ENCODE measurements at regions not wholly inside any gene's neighbourhood (a gene's known extent, or its start where the extent isn't known, plus 50 kb on each side); places are given as distances from the start of the nearest gene placed in this dataset.

DNA sequence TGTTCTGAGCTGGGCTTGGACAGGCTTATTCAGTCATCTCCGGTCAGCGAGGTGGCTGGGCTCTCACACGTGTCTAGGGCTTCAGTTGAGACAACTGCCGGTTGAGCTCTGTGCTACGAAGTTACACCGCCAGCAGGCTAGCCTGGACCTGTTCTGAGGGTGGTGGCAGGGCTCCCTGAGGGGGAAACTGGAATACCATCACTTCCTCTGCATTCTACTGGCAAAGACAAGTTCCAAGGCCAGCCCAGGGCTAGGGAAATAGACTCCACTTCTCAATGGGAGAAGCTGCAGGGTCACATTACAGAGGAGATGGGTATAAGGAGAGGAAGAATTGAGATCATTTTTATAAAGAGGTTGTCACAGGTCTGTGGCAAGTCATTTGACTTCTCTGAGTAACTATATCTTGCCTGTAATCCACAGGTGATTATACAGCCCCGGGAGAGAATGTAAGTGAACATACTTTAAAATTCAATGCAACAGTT, 106.8 kb upstream of the IL12A start:
- H3K4me3 ChIP-seq (ENCODE audit: low read depth in 2 of 2, low read length in 1 of 2), result no peak overlapping the region
- 84% methylated on average over 7 of the region's 7 CpGs for WGBS (ENCODE audit: low lambda C conversion rate)
- ChIA-PET POLR2A (interaction anchor here (0.8 to 3.2 kb wide), 6 partner anchors 18 to 53 kb away, joined by 3 to 23 read pairs (median 9); no protein-coding TSS in a partner anchor), CTCF (interaction anchor here (0.9 to 12.9 kb wide), 7 partner anchors 10 to 124 kb away, joined by 3 to 270 read pairs (median 35); no protein-coding TSS in a partner anchor)
- H3F3A ChIP-seq (replicated peaks; ENCODE audit: insufficient read depth), result peaks cover 29% of the 10 kb centered on the region
- peak overlapping the region; percentile 42; the same call in 1 of the 2 replicates for H3K4me2 ChIP-seq
- H3K9me2 ChIP-seq, result no peaks in the 10 kb centered on the region
- DNase-seq, result no peak
- peaks cover 59% of the 10 kb centered on the region for H3K79me2 ChIP-seq (ENCODE audit: insufficient read depth)
- H3K9me3 ChIP-seq, result no peaks in the 10 kb centered on the region
- peaks cover 33 to 66% of the 10 kb centered on the region in 2 experiments for H3K4me1 ChIP-seq (ENCODE audit: control insufficient read depth in 1 of 2, insufficient read depth in 2 of 2, low read depth in 1 of 2, low read length in 1 of 2)
- 0 out of 2 replicates have a peak overlapping the region, but pooled peaks have one; percentile 50 for H3K9ac ChIP-seq
- no peaks in the 10 kb centered on the region for H4K20me1 ChIP-seq (ENCODE audit: insufficient read depth)
- TF ChIP-seq, protein P1, sequence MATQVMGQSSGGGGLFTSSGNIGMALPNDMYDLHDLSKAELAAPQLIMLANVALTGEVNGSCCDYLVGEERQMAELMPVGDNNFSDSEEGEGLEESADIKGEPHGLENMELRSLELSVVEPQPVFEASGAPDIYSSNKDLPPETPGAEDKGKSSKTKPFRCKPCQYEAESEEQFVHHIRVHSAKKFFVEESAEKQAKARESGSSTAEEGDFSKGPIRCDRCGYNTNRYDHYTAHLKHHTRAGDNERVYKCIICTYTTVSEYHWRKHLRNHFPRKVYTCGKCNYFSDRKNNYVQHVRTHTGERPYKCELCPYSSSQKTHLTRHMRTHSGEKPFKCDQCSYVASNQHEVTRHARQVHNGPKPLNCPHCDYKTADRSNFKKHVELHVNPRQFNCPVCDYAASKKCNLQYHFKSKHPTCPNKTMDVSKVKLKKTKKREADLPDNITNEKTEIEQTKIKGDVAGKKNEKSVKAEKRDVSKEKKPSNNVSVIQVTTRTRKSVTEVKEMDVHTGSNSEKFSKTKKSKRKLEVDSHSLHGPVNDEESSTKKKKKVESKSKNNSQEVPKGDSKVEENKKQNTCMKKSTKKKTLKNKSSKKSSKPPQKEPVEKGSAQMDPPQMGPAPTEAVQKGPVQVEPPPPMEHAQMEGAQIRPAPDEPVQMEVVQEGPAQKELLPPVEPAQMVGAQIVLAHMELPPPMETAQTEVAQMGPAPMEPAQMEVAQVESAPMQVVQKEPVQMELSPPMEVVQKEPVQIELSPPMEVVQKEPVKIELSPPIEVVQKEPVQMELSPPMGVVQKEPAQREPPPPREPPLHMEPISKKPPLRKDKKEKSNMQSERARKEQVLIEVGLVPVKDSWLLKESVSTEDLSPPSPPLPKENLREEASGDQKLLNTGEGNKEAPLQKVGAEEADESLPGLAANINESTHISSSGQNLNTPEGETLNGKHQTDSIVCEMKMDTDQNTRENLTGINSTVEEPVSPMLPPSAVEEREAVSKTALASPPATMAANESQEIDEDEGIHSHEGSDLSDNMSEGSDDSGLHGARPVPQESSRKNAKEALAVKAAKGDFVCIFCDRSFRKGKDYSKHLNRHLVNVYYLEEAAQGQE (IDR thresholded peaks at IDR 0.05; ENCODE audit: low read depth, low read length), result no peak
- TF ChIP-seq EZH2phosphoT487 (IDR thresholded peaks at IDR 0.05; ENCODE audit: borderline replicate concordance, low read depth), result no peak
- TF ChIP-seq RCOR1 (IDR thresholded peaks at IDR 0.05; ENCODE audit: low read length), result 0 out of 2 replicates have a peak, but pooled peaks have one; percentile 9
- TF ChIP-seq JUND (IDR thresholded peaks at IDR 0.05), result no peak
- TF ChIP-seq NFIC (IDR thresholded peaks at IDR 0.05; ENCODE audit: borderline replicate concordance), result no peak
- TF ChIP-seq YY1 (IDR thresholded peaks at IDR 0.05; ENCODE audit: low read depth), result no peak
- TF ChIP-seq GATA2 (CRISPR knock-in tag; IDR thresholded peaks at IDR 0.05), result no peak
- no peak for TF ChIP-seq RXRA (IDR thresholded peaks at IDR 0.05; ENCODE audit: borderline replicate concordance, low read depth)
- peak; percentile 13; the same call in 1 of the 2 replicates for TF ChIP-seq TCF12 (IDR thresholded peaks at IDR 0.05)
- TF ChIP-seq RAD21 (IDR thresholded peaks at IDR 0.05; ENCODE audit: low read length), result no peak
- TF ChIP-seq, protein P2, sequence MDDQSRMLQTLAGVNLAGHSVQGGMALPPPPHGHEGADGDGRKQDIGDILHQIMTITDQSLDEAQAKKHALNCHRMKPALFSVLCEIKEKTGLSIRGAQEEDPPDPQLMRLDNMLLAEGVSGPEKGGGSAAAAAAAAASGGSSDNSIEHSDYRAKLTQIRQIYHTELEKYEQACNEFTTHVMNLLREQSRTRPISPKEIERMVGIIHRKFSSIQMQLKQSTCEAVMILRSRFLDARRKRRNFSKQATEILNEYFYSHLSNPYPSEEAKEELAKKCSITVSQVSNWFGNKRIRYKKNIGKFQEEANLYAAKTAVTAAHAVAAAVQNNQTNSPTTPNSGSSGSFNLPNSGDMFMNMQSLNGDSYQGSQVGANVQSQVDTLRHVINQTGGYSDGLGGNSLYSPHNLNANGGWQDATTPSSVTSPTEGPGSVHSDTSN (IDR thresholded peaks at IDR 0.05), result no peak
- H3K36me3 ChIP-seq (replicated peaks in 1 of 2; ENCODE audit: control insufficient read depth in 1 of 2, insufficient read depth in 2 of 2, low read length in 1 of 2), result peaks cover 0 to 10% of the 10 kb centered on the region in 2 experiments
- no peaks in the 10 kb centered on the region for H3K27me3 ChIP-seq (ENCODE audit: insufficient read depth)
- H3K27ac ChIP-seq (ENCODE audit: low read depth in 2 of 2, low read length in 1 of 2), result peak overlapping the region; percentile 84 to 97
- H2AFZ ChIP-seq (ENCODE audit: low read depth), result no peak overlapping the region

DNA sequence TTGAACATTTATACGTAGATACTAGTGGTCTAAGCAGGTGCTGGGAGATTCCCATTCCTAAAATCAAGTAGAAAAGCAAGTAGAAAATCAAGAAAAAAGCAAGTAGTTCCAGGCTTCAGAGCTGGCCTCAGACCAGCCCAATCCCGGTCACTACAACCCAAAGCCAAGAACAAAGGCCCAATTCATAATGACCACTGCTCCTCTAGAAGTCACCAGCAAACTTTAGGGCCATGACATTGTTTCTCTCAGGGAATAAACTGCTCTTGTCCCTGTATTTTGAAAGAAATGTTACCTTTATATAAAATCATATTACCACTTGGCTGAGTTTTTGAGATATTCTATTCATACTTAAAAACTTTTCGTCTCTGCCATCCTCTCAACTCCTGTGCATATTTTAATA, 106.3 kb upstream of the IL12A start:
- Histone ChIP-seq H3K27ac (ENCODE audit: low read depth in 2 of 2, low read length in 1 of 2) (peak overlapping the region; percentile 84 to 97), H3K79me2 (ENCODE audit: insufficient read depth) (peaks cover 59% of the 10 kb centered on the region)
- 88% methylated on average over 3 of the region's 3 CpGs for WGBS (ENCODE audit: low lambda C conversion rate)

More for the DNA sequence above, 106.3 kb upstream of the IL12A start:
- Histone ChIP-seq H3K36me3 (replicated peaks in 1 of 2; ENCODE audit: control insufficient read depth in 1 of 2, insufficient read depth in 2 of 2, low read length in 1 of 2) (peaks cover 3 to 10% of the 10 kb centered on the region in 2 experiments), H3K9ac (peak overlapping the region; percentile 50; the same call in 1 of the 2 replicates), H3F3A (replicated peaks; ENCODE audit: insufficient read depth) (peaks cover 29% of the 10 kb centered on the region), H3K4me3 (ENCODE audit: low read depth in 2 of 2, low read length in 1 of 2) (no peak overlapping the region), H2AFZ (ENCODE audit: low read depth) (no peak overlapping the region), H3K27me3 (ENCODE audit: insufficient read depth) (no peaks in the 10 kb centered on the region), H4K20me1 (ENCODE audit: insufficient read depth) (no peaks in the 10 kb centered on the region), H3K9me3 (no peaks in the 10 kb centered on the region), H3K9me2 (no peaks in the 10 kb centered on the region), H3K4me2 (peak overlapping the region; percentile 72), H3K4me1 (ENCODE audit: control insufficient read depth in 1 of 2, insufficient read depth in 2 of 2, low read depth in 1 of 2, low read length in 1 of 2) (peaks cover 33 to 66% of the 10 kb centered on the region in 2 experiments)
- DNase-seq, result no peak
- no peak for TF ChIP-seq GATA2 (CRISPR knock-in tag; IDR thresholded peaks at IDR 0.05)
- TF ChIP-seq, protein P3, sequence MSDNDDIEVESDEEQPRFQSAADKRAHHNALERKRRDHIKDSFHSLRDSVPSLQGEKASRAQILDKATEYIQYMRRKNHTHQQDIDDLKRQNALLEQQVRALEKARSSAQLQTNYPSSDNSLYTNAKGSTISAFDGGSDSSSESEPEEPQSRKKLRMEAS (IDR thresholded peaks at IDR 0.05; ENCODE audit: low read depth), result no peak
- no peak for TF ChIP-seq YY1 (IDR thresholded peaks at IDR 0.05; ENCODE audit: low read depth)
- TF ChIP-seq, protein P4, sequence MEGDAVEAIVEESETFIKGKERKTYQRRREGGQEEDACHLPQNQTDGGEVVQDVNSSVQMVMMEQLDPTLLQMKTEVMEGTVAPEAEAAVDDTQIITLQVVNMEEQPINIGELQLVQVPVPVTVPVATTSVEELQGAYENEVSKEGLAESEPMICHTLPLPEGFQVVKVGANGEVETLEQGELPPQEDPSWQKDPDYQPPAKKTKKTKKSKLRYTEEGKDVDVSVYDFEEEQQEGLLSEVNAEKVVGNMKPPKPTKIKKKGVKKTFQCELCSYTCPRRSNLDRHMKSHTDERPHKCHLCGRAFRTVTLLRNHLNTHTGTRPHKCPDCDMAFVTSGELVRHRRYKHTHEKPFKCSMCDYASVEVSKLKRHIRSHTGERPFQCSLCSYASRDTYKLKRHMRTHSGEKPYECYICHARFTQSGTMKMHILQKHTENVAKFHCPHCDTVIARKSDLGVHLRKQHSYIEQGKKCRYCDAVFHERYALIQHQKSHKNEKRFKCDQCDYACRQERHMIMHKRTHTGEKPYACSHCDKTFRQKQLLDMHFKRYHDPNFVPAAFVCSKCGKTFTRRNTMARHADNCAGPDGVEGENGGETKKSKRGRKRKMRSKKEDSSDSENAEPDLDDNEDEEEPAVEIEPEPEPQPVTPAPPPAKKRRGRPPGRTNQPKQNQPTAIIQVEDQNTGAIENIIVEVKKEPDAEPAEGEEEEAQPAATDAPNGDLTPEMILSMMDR (IDR thresholded peaks at IDR 0.05), result no peak
- no peak for TF ChIP-seq CHD2 (IDR thresholded peaks at IDR 0.05; ENCODE audit: low read length, partially characterized antibody)
- no peak for TF ChIP-seq RCOR1 (IDR thresholded peaks at IDR 0.05; ENCODE audit: low read length)
- TF ChIP-seq FOXJ3 (CRISPR knock-in tag; IDR thresholded peaks at IDR 0.05), result no peak
- no peak for TF ChIP-seq TCF12 (IDR thresholded peaks at IDR 0.05)
- no peak for TF ChIP-seq JUND (IDR thresholded peaks at IDR 0.05)
- TF ChIP-seq TAF1 (IDR thresholded peaks at IDR 0.05; ENCODE audit: borderline replicate concordance, low read depth, low read length), result no peak
- no peak for TF ChIP-seq GABPA (IDR thresholded peaks at IDR 0.05; ENCODE audit: low read depth)
- CTCF ChIA-PET, result interaction anchor here (0.9 to 12.9 kb wide), 11 partner anchors 10 to 616 kb away, joined by 3 to 270 read pairs (median 22); partner anchors contain the start of gene IL12A
- POLR2A ChIA-PET, result interaction anchor here (1.2 to 3.2 kb wide), 10 partner anchors 15 to 123 kb away, joined by 3 to 23 read pairs (median 12); partner anchors contain the start of gene SCHIP1
